H1 (cell line): ENCODE measurements at regions not wholly inside any gene's neighbourhood (a gene's known extent, or its start where the extent isn't known, plus 50 kb on each side); places are given as distances from the start of the nearest gene placed in this dataset.

Source experiments
- EP300 ChIP-seq, 2 experiments: IDR thresholded peaks; 1 replicate in 1 of 2; 2 replicates in 1 of 2; pipeline ENCODE4 v1.6.1; 2011 to 2012; ENCODE audit warnings: low read depth in 2 of 2, low read length in 2 of 2, mild to moderate bottlenecking in 2 of 2, borderline replicate concordance in 1 of 2, inconsistent platforms in 1 of 2, moderate library complexity in 1 of 2
- GTF2F1 ChIP-seq: IDR thresholded peaks from 2 replicates; pipeline ENCODE4 v1.6.1; 2012; ENCODE audit warnings: low read depth, low read length, improper control_type of control experiment, borderline replicate concordance
- PHF8 ChIP-seq: fragments of 200-600 bp; sonication (generic); conservative IDR thresholded peaks from 2 replicates; pipeline ENCODE4 v1.7.1; 2012; ENCODE audit warnings: low read depth, mild to moderate bottlenecking, inconsistent platforms, low read length, moderate library complexity
- SAP30 ChIP-seq: fragments of 300-600 bp; sonication (generic); IDR thresholded peaks from 2 replicates; pipeline ENCODE4 v1.7.1; 2012; ENCODE audit warnings: low read length, moderate library complexity, mild to moderate bottlenecking, inconsistent platforms; ENCODE audit not compliant: insufficient read depth, insufficient replicate concordance
- SIN3A ChIP-seq, 2 experiments: IDR thresholded peaks in 1 of 2; conservative IDR thresholded peaks in 1 of 2; 2 replicates each; pipeline ENCODE4 v1.6.1; 2011 to 2012; ENCODE audit warnings: low read length in 2 of 2, improper control_type of control experiment in 1 of 2, low read depth in 1 of 2, mild to moderate bottlenecking in 1 of 2
- SUZ12 ChIP-seq: fragments of 200-600 bp; sonication (generic); IDR thresholded peaks from 2 replicates; pipeline ENCODE4 v1.6.1; 2012; ENCODE audit warnings: mild to moderate bottlenecking, inconsistent platforms, low read length, moderate library complexity, mixed read lengths
- YY1 ChIP-seq: IDR thresholded peaks from 2 replicates; pipeline ENCODE4 v1.6.1; 2011; ENCODE audit warnings: low read depth, mild to moderate bottlenecking, low read length
- TF ChIP-seq, protein P1 (sequence below): fragments of 300-600 bp; sonication (generic); IDR thresholded peaks from 2 replicates; pipeline ENCODE4 v1.7.1; 2012; ENCODE audit warnings: low read length, moderate library complexity, mild to moderate bottlenecking, inconsistent platforms; ENCODE audit not compliant: insufficient replicate concordance

DNA sequence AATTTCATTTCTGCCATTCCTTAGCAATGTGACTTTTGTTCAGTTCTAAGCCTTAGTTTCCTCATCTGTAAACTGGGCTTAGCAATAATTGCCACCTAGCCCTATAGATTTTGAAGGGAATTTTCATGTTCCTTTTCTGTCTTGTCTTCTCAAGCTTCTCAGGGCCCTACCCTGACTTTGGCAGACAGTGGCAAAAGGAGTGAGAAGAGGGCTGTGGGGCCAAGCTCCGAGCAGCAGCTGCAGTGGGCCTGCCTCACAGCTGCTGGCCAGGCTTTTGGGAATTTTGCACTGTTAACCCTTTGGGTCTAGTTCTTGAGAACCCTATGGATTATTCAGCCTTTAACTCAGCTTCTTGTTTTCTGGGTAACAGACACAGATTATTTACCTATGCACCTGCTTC lies 67.6 kb upstream of the IGSF1 start (continued):
- TF ChIP-seq, protein P1, sequence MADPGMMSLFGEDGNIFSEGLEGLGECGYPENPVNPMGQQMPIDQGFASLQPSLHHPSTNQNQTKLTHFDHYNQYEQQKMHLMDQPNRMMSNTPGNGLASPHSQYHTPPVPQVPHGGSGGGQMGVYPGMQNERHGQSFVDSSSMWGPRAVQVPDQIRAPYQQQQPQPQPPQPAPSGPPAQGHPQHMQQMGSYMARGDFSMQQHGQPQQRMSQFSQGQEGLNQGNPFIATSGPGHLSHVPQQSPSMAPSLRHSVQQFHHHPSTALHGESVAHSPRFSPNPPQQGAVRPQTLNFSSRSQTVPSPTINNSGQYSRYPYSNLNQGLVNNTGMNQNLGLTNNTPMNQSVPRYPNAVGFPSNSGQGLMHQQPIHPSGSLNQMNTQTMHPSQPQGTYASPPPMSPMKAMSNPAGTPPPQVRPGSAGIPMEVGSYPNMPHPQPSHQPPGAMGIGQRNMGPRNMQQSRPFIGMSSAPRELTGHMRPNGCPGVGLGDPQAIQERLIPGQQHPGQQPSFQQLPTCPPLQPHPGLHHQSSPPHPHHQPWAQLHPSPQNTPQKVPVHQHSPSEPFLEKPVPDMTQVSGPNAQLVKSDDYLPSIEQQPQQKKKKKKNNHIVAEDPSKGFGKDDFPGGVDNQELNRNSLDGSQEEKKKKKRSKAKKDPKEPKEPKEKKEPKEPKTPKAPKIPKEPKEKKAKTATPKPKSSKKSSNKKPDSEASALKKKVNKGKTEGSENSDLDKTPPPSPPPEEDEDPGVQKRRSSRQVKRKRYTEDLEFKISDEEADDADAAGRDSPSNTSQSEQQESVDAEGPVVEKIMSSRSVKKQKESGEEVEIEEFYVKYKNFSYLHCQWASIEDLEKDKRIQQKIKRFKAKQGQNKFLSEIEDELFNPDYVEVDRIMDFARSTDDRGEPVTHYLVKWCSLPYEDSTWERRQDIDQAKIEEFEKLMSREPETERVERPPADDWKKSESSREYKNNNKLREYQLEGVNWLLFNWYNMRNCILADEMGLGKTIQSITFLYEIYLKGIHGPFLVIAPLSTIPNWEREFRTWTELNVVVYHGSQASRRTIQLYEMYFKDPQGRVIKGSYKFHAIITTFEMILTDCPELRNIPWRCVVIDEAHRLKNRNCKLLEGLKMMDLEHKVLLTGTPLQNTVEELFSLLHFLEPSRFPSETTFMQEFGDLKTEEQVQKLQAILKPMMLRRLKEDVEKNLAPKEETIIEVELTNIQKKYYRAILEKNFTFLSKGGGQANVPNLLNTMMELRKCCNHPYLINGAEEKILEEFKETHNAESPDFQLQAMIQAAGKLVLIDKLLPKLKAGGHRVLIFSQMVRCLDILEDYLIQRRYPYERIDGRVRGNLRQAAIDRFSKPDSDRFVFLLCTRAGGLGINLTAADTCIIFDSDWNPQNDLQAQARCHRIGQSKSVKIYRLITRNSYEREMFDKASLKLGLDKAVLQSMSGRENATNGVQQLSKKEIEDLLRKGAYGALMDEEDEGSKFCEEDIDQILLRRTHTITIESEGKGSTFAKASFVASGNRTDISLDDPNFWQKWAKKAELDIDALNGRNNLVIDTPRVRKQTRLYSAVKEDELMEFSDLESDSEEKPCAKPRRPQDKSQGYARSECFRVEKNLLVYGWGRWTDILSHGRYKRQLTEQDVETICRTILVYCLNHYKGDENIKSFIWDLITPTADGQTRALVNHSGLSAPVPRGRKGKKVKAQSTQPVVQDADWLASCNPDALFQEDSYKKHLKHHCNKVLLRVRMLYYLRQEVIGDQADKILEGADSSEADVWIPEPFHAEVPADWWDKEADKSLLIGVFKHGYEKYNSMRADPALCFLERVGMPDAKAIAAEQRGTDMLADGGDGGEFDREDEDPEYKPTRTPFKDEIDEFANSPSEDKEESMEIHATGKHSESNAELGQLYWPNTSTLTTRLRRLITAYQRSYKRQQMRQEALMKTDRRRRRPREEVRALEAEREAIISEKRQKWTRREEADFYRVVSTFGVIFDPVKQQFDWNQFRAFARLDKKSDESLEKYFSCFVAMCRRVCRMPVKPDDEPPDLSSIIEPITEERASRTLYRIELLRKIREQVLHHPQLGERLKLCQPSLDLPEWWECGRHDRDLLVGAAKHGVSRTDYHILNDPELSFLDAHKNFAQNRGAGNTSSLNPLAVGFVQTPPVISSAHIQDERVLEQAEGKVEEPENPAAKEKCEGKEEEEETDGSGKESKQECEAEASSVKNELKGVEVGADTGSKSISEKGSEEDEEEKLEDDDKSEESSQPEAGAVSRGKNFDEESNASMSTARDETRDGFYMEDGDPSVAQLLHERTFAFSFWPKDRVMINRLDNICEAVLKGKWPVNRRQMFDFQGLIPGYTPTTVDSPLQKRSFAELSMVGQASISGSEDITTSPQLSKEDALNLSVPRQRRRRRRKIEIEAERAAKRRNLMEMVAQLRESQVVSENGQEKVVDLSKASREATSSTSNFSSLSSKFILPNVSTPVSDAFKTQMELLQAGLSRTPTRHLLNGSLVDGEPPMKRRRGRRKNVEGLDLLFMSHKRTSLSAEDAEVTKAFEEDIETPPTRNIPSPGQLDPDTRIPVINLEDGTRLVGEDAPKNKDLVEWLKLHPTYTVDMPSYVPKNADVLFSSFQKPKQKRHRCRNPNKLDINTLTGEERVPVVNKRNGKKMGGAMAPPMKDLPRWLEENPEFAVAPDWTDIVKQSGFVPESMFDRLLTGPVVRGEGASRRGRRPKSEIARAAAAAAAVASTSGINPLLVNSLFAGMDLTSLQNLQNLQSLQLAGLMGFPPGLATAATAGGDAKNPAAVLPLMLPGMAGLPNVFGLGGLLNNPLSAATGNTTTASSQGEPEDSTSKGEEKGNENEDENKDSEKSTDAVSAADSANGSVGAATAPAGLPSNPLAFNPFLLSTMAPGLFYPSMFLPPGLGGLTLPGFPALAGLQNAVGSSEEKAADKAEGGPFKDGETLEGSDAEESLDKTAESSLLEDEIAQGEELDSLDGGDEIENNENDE, result no peak
- TF ChIP-seq PHF8 (no peak), SUZ12 (no peak), EP300 (IDR thresholded peaks at IDR 0.05; ENCODE audit: borderline replicate concordance in 1 of 2, low read depth in 2 of 2, low read length in 2 of 2) (no peak), SIN3A (conservative IDR thresholded peaks at IDR 0.05 in 1 of 2, IDR thresholded peaks at IDR 0.05 in 1 of 2; ENCODE audit: low read depth in 1 of 2, low read length in 2 of 2) (no peak), GTF2F1 (no peak), YY1 (no peak), SAP30 (no peak)
